HG02759 (cell line): ENCODE measurements at regions not wholly inside any gene's neighbourhood (a gene's known extent, or its start where the extent isn't known, plus 50 kb on each side); places are given as distances from the start of the nearest gene placed in this dataset.
"Not testable (repeated sequence)": the region's sequence is repeated elsewhere in the genome, so short reads cannot be mapped to it uniquely, and the experiment has no call there.

Experiments used
- ATAC-seq: cut with Tn5 transposase; IDR thresholded peaks from one replicate; pipeline ENCODE4 v1.9.1; 2021; ENCODE audit warnings: mild to moderate bottlenecking, moderate library complexity; ENCODE audit not compliant: unreplicated experiment

DNA sequence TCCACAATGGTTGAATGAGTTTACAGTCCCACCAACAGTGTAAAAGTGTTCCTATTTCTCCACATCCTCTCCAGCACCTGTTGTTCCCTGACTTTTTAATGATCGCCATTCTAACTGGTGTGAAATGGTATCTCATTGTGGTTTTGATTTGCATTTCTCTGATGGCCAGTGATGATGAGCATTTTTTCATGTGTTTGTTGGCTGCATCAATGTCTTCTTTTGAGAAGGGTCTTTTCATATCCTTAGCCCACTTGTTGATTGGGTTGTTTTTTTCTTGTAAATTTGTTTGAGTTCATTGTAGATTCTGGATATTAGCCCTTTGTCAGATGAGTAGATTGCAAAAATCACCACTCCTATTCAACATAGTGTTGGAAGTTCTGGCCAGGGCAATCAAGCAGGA is 287.6 kb upstream of the RASGRP1 start:
- ATAC-seq, result not testable (repeated sequence)

GRCh38 chr15:38853608-38854007 is 289.0 kb upstream of the RASGRP1 start:
- ATAC-seq, result no peak

- no peak for ATAC-seq
These were observed 289.9 kb upstream of the RASGRP1 start for GRCh38 chr15:38854506-38854905.

GRCh38 chr15:38857814-38858213 is 293.2 kb upstream of the RASGRP1 start:
- ATAC-seq, result no peak

DNA sequence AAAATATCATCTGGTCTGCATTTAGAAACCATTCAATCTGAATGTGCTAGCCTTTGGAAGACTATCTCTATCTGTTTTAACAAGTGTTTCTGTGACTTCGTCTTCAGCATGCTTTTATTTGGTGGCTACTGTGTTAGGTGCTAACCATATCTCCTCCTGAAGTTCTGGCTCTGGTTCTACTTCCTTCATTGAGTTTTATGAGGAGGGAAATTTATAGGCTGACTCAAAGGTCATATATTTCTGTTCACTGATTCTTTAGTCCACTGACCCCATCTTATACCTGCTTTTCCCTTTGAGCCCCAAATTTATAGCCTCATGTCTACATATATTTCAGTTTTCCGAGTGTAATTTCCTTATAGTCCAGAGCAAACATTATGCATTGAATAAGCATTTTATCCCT is 295.0 kb upstream of the RASGRP1 start:
- ATAC-seq, result no peak

DNA sequence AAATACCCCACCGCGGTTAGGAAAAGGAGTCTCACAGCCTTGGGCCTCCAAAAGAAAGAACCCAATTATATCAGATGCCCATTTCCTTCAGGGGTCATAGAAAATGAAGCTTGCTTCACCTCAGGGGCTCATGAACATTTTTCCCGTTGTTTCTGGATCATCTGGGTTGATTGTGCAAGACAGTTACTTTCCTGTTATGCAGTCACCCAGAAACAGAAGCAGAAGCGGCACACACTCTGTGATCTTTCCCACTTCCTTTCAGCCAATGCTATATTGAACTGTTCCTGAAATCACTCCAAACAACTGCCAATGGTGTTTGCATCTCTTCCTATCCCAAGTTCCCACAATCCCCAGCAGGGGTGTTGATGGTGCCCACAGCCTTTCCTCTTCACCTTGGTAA is 295.6 kb upstream of the RASGRP1 start:
- no peak for ATAC-seq

GRCh38 chr15:38860674-38861073 is 296.1 kb upstream of the RASGRP1 start:
- no peak for ATAC-seq

DNA sequence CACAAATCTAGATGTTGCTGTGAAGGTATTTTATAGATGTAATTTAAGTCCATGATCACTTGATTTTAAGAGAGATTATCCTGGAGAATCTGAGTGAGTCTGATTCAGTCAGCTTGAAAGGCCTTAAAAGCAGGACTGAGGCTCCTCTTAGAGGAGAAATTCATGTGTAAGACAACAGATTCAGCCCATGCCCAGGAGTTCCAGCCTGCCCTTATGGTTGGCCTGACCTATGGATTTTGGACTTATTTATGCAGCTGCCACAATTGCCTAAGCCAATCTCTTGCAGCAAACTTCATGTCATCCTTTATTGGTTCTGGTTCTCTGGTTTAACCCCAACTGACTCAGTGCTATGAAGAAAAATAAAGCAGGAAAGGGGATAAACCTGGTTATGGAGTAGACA is 296.5 kb upstream of the RASGRP1 start:
- ATAC-seq, result no peak

DNA sequence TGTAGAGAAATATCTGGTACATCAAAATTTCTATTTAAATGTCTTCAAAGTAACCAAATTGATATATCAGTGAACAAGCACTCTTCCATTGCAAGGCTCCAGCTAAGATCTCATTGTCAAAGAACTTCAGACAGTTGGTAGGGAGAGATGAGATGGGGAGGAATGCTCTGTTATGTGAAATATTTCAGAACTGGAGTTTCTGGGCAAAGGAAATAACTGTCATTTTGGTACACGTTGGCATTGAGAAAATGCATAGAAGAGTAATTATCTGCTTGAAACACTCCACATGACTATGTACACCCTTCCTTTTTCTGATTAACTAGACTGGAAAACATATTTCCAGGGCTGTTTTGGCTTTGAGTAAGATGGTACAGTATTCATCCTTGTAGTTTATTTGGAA is 297.5 kb upstream of the RASGRP1 start:
- ATAC-seq, result no peak

DNA sequence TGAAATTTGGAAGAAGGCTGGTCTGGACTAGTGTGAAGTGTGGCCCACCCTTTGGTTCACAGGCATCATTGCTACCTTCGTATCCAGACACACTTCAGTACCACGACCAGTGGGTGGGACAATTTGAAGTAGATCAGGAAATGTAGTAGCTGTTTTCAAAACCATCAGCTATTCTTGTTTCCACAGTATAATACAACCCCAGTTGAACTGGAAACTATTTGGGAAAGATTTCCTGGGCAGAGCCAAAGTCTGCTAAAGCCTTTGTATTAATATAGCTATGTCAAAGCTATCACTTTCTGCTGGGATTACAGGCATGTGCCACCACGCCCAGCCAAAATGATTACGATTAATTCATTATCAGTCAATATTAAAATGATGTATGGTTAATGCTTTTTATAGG is 298.8 kb upstream of the RASGRP1 start:
- no peak for ATAC-seq

DNA sequence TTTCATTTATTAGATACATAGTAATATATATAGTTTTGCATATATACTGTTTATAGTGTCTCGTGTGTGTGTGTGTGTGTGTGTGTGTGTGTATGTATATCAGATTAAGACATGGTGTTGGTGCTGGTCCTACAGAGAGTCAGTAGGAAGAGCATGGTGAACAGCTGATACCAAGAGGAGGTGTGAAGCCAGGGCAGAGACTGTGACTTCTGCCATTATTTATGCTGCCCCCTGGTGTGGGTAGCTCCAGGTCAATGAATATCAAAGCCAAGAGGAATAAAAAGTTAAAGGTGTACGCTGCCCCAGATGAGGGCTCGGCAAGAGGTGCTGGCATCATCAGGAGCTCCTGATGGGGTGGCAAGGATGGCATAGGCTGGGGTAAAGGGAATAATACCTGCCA is 299.5 kb upstream of the RASGRP1 start:
- ATAC-seq, result no peak

- no peak for ATAC-seq
These were observed 300.4 kb upstream of the RASGRP1 start for GRCh38 chr15:38864827-38865581.

GRCh38 chr15:38867556-38867955 is 302.9 kb upstream of the RASGRP1 start:
- ATAC-seq, result no peak

DNA sequence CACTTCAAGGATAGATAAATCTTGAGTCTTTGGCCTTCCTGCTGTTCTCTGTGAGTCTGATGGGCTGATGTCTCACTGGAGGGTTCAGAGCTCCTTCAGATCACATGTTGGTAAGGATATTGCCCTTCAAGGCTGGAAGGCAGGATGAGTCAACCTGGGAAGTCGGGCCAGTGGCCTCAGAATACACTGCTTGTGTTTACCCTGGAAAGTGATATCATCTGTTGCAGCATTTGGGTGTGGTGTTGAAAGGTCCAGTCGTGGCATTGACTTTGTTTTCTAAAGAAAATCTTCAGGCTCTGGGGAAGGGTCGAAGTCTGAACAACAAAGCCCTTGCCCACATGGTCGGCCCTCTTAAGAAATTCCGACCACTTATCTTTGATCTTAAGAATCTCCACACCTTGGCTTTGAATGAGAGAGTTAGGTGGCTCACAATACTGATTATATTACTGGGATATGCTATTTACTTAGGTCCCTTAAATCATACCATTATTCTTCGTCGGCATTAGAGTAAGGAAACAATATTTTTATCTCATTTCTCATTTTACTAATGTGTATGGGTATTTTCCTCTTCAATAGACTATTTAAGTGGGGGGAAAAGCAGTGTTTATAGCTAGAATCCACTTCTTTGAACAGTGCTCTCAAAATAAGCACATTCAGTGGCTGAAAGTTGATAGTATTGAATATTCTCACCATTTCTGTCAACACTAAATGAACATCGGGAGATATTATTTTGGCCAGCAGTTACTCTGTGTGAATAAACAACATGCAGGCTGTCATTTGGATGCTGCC is 303.9 kb upstream of the RASGRP1 start:
- ATAC-seq, result no peak

GRCh38 chr15:38871638-38872037 is 307.0 kb upstream of the RASGRP1 start:
- ATAC-seq, result no peak

- ATAC-seq, result no peak
These were observed 308.1 kb upstream of the RASGRP1 start for GRCh38 chr15:38872732-38873131.

DNA sequence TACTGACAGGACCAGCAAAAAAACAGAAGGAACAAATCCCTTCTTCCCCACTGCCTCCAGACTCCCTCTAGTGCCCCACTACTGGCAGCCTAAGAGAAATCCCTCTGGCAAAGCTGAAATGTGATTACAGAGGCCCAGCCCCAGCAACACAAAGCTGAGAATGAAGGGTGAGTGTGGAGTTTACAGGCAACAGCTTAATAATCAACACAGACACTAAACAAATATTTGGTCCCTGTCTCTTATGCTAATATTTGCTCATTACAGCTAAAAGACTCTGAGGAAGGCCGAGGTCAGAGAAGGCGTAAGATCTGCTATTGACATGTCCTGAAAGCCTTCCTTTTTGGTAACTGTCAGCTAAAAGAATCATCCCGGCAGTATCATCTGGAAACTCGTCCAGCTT is 308.5 kb upstream of the RASGRP1 start:
- ATAC-seq, result no peak

DNA sequence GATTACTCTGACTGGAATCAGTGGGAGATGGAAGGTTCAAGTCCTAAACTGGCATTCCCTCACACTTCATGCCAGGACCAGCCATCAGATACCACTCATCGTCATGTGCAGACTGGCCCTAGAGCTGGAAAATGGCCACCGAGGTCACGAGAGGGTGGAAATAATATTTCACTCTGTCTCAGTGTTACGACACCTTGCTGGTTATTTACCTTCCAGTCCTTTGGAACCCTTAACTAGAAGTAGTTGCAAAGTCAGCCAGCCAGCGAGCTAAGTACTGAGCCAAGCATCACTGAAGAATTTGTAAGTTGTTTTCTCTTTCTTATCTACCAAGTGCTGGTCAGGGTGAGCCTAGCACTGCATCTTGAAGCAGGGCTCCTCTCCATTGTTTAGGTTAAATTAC is 309.9 kb upstream of the RASGRP1 start:
- ATAC-seq, result no peak

DNA sequence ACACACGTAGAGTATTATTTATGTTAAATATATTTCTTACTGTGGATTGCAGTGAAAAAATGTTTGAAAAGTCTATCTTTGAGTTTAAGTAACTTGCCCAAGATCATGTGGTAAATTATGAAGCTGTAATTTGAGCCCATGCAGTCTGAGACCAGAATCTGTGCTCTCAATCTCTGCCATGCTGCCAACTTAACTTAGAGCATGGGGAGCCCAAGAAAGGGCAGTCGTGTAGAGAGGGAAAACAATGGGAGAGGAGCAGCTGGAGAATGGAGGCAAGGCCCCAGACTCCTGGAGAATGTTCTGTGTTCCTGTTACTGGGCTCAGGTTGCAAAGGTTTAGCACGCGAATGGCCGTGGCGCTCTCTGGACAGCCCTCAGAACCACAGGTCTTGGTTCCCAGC is 311.6 kb upstream of the RASGRP1 start:
- ATAC-seq, result no peak

DNA sequence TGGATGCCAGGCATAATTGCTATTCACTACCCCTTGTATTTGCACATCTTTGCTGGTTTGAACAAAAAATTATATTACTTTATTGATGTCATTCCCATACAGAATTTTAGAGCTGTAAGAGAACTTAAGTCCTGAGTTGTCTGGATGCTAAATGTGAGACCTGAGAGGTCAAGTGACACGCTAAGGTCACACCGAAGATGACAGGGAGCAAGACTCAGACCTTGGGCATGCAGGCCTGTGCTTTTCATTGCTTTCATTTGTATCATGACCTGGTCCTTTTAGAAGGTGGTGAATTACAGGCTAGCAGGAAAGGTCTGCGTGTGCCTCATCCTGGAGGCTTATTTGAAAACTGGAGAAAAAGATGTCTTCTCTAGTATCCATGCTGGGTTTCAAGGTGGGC is 312.0 kb upstream of the RASGRP1 start:
- ATAC-seq, result no peak

GRCh38 chr15:38877471-38877870 is 312.9 kb upstream of the RASGRP1 start:
- no peak for ATAC-seq

DNA sequence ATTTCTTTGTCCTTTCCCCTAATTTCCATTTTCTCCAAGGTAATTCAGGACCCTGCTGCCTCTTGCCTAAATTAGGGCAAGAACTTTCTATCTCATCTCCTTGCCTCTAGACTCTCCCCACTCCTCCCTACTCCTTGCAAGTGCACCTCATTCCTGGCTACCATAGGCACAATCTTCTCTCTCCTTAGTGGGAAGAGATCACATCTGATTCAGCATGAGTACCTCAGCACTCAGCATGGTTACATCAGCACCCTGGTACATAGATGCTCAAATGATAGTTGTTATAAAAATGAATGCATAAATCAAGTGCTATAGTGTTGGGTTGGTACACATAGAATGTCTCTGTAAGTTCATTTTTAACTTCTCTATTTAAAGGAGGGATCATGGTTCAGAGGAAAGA is 313.4 kb upstream of the RASGRP1 start:
- ATAC-seq, result no peak
